ENCODE measurements at regions not wholly inside any gene's neighbourhood (a gene's known extent, or its start where the extent isn't known, plus 50 kb on each side); places are given as distances from the start of the nearest gene placed in this dataset.
"Not testable (repeated sequence)": the region's sequence is repeated elsewhere in the genome, so short reads cannot be mapped to it uniquely, and the experiment has no call there.

DNA sequence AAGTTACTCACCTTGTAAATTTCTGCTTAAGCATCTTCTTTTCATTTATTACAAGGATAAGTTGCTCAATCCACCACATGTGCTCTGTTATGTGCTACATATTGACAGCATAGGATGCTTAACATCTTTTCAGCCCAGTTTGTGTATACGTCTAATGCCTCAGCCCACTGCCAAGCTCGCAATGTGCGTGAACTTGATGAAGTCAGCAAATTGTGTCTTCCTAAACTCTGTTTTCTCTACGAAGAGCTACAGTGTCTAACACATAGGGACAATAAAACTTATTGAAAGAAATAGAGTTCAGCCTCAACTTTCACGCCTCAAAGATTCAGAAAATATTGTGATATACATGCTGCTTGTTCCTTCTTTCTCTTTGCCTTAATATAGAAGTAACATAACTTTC is 500.0 kb downstream of the TFAP2B start:
- Mint-ChIP-seq H3K27ac (ENCODE audit: low read depth, unreplicated experiment) (no peak overlapping the region), H3K4me1 (ENCODE audit: insufficient read depth, unreplicated experiment) (no peaks in the 10 kb centered on the region), H3K9me3 (ENCODE audit: unreplicated experiment) (no peaks in the 10 kb centered on the region), H3K4me3 (ENCODE audit: unreplicated experiment) (no peak overlapping the region), H3K36me3 (ENCODE audit: insufficient read depth, unreplicated experiment) (no peaks in the 10 kb centered on the region), H3K27me3 (ENCODE audit: insufficient read depth, unreplicated experiment) (no peaks in the 10 kb centered on the region)
- TF ChIP-seq, protein P1, sequence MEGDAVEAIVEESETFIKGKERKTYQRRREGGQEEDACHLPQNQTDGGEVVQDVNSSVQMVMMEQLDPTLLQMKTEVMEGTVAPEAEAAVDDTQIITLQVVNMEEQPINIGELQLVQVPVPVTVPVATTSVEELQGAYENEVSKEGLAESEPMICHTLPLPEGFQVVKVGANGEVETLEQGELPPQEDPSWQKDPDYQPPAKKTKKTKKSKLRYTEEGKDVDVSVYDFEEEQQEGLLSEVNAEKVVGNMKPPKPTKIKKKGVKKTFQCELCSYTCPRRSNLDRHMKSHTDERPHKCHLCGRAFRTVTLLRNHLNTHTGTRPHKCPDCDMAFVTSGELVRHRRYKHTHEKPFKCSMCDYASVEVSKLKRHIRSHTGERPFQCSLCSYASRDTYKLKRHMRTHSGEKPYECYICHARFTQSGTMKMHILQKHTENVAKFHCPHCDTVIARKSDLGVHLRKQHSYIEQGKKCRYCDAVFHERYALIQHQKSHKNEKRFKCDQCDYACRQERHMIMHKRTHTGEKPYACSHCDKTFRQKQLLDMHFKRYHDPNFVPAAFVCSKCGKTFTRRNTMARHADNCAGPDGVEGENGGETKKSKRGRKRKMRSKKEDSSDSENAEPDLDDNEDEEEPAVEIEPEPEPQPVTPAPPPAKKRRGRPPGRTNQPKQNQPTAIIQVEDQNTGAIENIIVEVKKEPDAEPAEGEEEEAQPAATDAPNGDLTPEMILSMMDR (IDR thresholded peaks at IDR 0.05; ENCODE audit: unreplicated experiment): no peak
- no TSS peak for BruUV-seq (replicated peaks)
- POLR2A ChIA-PET: no interaction called here
- intact Hi-C loops (cut with micrococcal nuclease): no loop called here
- CTCF ChIA-PET: interaction anchor here (0.6 to 1.5 kb wide), 2 partner anchors 19 to 29 kb away, joined by 3 to 4 read pairs; no protein-coding TSS in a partner anchor
- no peak for DNase-seq (ENCODE audit: unreplicated experiment)

DNA sequence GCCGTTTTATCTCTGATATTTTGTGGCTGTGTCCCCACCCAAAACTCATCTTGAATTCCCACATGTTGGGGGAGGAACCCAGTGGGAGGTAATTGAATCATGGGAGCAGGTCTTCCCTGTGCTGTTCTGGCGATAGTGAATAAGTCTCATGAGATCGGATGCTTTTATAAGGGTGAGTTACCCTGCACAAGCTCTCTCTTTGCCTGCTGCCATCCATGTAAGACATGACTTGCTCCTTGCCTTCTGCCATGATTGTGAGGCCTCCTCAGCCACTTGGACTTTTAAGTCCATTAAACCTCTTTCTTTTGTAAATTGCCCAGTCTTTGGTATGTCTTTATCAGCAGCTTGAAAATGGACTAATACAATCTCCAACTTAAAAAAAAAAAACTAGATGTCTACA is 502.8 kb downstream of the TFAP2B start:
- H3K27ac Mint-ChIP-seq (ENCODE audit: low read depth, unreplicated experiment); H3K27me3 Mint-ChIP-seq (ENCODE audit: insufficient read depth, unreplicated experiment); BruUV-seq (replicated peaks); intact Hi-C loops (cut with micrococcal nuclease); H3K9me3 Mint-ChIP-seq (ENCODE audit: unreplicated experiment); H3K4me1 Mint-ChIP-seq (ENCODE audit: insufficient read depth, unreplicated experiment); H3K4me3 Mint-ChIP-seq (ENCODE audit: unreplicated experiment); H3K36me3 Mint-ChIP-seq (ENCODE audit: insufficient read depth, unreplicated experiment); DNase-seq (ENCODE audit: unreplicated experiment): not testable (repeated sequence)
- ChIA-PET CTCF (interaction anchor here (0.6 to 1.0 kb wide), 2 partner anchors 22 to 32 kb away, joined by 3 read pairs; no protein-coding TSS in a partner anchor), POLR2A (interaction anchor here (1.9 kb wide), 1 partner anchor 22 kb away, joined by 7 read pairs; no protein-coding TSS in a partner anchor)

DNA sequence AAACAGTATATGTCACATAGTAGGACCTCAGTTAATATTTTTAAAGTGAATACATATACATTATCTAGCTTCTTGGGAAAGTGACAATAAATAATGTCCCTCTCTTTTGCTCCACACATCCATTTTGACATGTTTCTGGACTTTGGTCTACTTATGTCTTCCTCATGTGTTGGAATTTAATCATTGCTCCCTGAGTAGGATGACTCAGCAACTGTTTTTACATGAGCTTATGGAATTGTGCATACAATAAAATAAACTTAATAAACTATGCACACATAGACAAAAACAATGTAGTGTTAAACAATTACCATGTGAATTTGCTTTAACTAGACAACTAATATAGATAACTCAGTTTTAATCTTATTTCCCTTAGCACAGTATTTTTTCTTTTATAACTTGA is 503.8 kb downstream of the TFAP2B start:
- TF ChIP-seq, protein P1 (IDR thresholded peaks at IDR 0.05; ENCODE audit: unreplicated experiment): no peak
- H3K4me1 Mint-ChIP-seq (ENCODE audit: insufficient read depth, unreplicated experiment): no peaks in the 10 kb centered on the region
- no peak overlapping the region for H3K4me3 Mint-ChIP-seq (ENCODE audit: unreplicated experiment)
- ChIA-PET CTCF (interaction anchor here (0.7 to 1.0 kb wide), 3 partner anchors 17 to 28 kb away, joined by 3 read pairs; no protein-coding TSS in a partner anchor), POLR2A (interaction anchor here (0.6 to 0.9 kb wide), 3 partner anchors 22 to 281 kb away, joined by 3 to 4 read pairs (median 4); no protein-coding TSS in a partner anchor)
- H3K36me3 Mint-ChIP-seq (ENCODE audit: insufficient read depth, unreplicated experiment): no peaks in the 10 kb centered on the region
- no TSS peak for BruUV-seq (replicated peaks)
- no peaks in the 10 kb centered on the region for H3K27me3 Mint-ChIP-seq (ENCODE audit: insufficient read depth, unreplicated experiment)
- no peak for DNase-seq (ENCODE audit: unreplicated experiment)
- intact Hi-C loops (cut with micrococcal nuclease): no loop called here
- no peaks in the 10 kb centered on the region for H3K9me3 Mint-ChIP-seq (ENCODE audit: unreplicated experiment)
- H3K27ac Mint-ChIP-seq (ENCODE audit: low read depth, unreplicated experiment): no peak overlapping the region

DNA sequence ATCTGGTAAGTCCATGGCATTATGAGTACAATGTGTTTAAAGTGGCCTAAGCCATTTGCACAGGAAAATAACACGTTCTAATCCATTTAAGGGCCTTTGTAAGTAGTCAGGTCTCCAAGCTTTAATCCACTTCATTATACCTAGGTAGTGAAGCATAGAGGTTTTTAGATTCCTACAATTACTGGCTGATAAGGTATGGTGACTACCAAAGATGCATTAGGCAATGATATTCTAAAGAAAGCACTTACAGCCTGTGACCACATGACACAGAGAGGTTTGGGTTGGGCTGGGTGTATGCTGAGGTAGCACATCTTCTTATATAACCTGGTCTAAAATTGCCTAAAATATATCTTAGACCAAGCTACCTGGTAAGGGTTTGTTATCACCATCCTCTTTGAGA is 504.4 kb downstream of the TFAP2B start:
- Mint-ChIP-seq H3K4me3 (ENCODE audit: unreplicated experiment) (no peak overlapping the region), H3K27me3 (ENCODE audit: insufficient read depth, unreplicated experiment) (no peaks in the 10 kb centered on the region), H3K36me3 (ENCODE audit: insufficient read depth, unreplicated experiment) (no peaks in the 10 kb centered on the region), H3K4me1 (ENCODE audit: insufficient read depth, unreplicated experiment) (no peaks in the 10 kb centered on the region), H3K9me3 (ENCODE audit: unreplicated experiment) (no peaks in the 10 kb centered on the region), H3K27ac (ENCODE audit: low read depth, unreplicated experiment) (no peak overlapping the region)
- no peak for DNase-seq (ENCODE audit: unreplicated experiment)
- CTCF ChIA-PET: interaction anchor here (0.6 to 0.9 kb wide), 4 partner anchors 17 to 532 kb away, joined by 3 read pairs; no protein-coding TSS in a partner anchor
- POLR2A ChIA-PET: interaction anchor here (0.6 to 1.1 kb wide), 5 partner anchors 23 to 427 kb away, joined by 3 to 4 read pairs (median 4); no protein-coding TSS in a partner anchor
- intact Hi-C loops (cut with micrococcal nuclease): no loop called here
- BruUV-seq (replicated peaks): no TSS peak
- TF ChIP-seq, protein P1 (IDR thresholded peaks at IDR 0.05; ENCODE audit: unreplicated experiment): no peak

Data from MCF 10A (cell line).